ENCODE measurements at regions not wholly inside any gene's neighbourhood (a gene's known extent, or its start where the extent isn't known, plus 50 kb on each side); places are given as distances from the start of the nearest gene placed in this dataset.
"Not testable (repeated sequence)": the region's sequence is repeated elsewhere in the genome, so short reads cannot be mapped to it uniquely, and the experiment has no call there.

- no peak for DNase-seq (ENCODE audit: low spot score)
Observed at GRCh38 chr4:116665716-116666115, 419.7 kb downstream of the TRAM1L1 start.

DNA sequence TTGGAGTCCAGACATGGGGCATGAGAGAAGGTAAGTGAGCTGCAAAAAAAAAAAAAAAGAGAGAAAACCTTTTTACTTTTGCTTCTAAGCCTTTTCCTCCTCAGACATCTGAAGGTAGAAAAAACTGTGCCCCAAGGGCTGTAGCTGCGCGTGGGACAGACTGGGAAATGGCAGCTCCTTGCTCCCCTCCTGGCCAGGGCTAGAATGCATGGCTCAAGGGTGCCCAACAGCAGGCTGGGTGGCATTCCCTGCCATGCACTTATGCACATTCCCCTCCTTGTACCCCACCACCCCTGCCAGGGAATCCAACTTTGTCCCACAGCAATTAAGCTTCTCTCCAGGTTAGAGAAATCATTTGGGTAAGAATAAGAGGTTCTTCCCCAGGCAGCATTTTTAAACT, 421.2 kb downstream of the TRAM1L1 start:
- no peak for DNase-seq (ENCODE audit: low spot score)

DNA sequence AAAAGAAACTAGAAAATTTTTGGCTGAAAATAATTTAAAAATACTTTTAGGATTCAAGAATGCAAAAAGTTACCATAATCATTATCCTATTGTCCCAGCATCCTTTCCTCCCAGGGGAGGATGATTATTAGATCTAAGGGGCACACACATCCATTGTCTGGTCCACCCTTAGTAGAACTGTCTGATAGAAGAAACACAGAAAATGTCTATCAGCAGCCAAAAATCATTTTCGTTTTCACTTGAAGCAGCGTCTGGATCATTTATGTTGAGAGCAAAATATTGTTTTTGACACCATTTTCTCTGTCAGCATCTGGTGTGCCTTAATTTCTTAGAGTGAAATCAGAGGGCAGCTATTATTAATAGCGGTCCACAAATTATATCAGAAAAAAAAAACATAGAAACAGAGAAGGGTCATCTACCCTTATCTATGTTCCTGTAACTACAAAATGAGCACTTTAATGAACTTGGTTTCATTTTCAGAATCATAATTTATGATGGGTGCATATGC, 446.3 kb downstream of the TRAM1L1 start:
- no peak for DNase-seq (ENCODE audit: low spot score)

- no peak for DNase-seq (ENCODE audit: low spot score)
Observed at GRCh38 chr4:116638592-116638991, 446.8 kb downstream of the TRAM1L1 start.

DNA sequence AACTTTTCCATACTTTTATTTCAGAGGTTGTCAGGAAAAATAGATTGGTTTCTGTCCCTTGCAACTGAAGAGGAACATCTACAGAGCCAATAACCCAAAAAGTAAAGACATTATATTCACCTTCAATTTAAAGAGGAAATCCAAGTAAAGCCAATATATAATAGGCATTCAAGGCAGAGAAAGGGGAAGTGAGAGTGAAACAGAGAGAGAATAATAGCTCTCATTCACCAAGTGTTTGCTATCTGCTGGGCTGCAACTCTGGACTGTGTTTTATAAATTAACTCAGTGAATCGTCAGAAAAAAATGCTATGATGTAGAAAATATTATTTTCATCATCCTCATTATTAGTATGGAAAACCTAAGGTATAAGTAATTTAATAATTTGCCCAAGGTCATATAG, 448.5 kb downstream of the TRAM1L1 start:
- DNase-seq (ENCODE audit: low spot score) = no peak

DNA sequence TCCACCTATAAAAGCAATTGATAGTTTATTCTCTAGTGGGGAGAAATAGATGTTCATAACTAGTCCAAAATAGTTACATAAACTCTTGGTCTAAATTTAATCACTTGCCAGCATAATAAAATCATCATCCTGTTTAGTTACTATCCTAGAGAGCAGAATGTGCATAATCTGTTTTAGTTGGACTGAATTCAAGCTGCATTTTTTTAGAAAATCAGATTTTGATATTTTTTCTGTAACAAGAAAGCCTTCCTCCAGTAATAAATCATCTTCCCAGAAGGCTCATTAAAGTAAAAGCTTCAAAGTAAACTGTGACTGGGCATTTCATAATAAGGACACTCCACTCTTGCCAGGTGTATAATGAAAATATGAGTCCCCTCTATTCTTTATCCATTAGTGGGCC, 453.1 kb downstream of the TRAM1L1 start:
- DNase-seq (ENCODE audit: low spot score) = no peak

DNA sequence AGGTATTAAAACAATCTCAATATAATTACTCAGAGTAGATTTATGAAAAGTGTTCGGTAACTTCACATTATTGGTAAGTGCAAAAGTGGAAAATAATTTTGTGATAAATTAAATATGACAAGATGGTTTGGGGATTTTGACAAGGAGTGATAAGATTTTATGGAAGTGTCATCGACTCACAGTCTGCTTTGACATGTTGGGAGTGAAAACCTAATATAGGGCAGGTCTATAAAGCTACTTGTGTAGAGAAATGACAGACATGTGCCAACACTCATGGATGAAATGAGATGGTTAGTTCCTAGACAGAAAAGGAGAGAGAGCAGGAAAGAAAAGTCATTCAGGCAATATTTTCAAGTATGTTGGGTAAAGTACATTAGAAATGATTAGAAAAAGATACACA, 456.8 kb downstream of the TRAM1L1 start:
- DNase-seq (ENCODE audit: low spot score) = no peak

GRCh38 chr4:116627545-116627944, 457.8 kb downstream of the TRAM1L1 start:
- no peak for DNase-seq (ENCODE audit: low spot score)

GRCh38 chr4:116619508-116619907, 465.9 kb downstream of the TRAM1L1 start:
- not testable (repeated sequence) for DNase-seq (ENCODE audit: low spot score)

DNA sequence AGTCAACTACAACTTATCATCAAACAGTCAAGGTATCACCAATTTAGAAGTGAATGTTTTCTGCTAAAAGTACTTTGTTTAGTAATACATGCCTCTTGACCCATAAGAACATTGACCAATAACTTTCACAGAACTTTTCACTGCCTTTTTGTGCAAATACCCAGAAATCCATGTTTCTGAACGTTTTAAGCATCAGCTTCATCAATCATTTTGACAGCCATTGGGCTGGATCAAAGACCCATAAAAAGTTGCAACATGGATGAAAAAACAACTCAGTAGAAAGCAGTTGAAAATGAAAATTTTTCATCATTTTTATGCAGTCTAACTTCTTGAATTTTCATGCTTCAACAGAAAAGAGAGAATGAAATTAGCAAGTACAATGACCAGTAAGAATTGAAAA, 466.7 kb downstream of the TRAM1L1 start:
- DNase-seq (ENCODE audit: low spot score) = no peak

GRCh38 chr4:116603096-116603495, 482.3 kb downstream of the TRAM1L1 start:
- DNase-seq (ENCODE audit: low spot score) = no peak

GRCh38 chr4:116599859-116600258, 485.5 kb downstream of the TRAM1L1 start:
- DNase-seq (ENCODE audit: low spot score) = no peak

- no peak for DNase-seq (ENCODE audit: low spot score)
Observed at GRCh38 chr4:116598980-116599789, 486.2 kb downstream of the TRAM1L1 start.

- no peak for DNase-seq (ENCODE audit: low spot score)
Observed at GRCh38 chr4:116598155-116598979, 487.0 kb downstream of the TRAM1L1 start.

DNA sequence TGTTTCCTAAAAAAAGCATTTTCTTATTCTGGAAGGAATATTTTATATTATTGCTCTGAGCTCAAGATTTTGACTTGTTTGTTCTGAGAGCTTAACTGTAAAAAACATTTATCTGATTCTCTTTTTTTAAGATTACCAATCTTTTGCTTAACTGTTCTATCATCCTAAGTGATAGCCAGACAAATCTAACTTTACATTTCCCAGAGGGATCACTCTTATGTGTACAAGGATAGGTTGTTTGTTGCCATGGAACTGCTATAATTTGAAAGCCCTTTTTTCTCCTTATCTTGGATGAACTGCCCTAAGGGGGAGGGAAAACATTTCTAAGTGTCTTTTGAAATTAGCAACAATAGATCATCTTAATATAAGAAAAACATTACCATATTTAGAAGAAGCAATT, 494.7 kb downstream of the TRAM1L1 start:
- no peak for DNase-seq (ENCODE audit: low spot score)

GRCh38 chr4:116588783-116589182, 496.6 kb downstream of the TRAM1L1 start:
- DNase-seq (ENCODE audit: low spot score) = no peak

DNA sequence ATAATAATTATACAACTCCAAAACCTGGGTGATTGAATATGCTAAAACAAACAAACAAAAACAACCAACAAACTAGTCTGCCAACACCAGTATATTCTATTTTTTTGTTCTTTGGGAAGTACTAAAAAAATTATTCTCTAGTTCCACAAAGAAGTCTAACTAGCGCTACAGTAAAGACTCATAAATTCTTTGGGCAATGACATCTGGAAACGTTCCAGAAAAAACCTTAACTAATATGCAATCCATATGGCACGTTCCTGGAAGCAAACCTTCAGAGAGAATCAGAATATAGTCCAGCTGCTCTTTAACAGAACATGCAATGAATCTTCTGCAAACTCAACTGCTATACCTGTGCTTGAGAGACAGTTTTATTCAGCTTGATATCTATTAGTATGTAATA, 500.1 kb downstream of the TRAM1L1 start:
- DNase-seq (ENCODE audit: low spot score) = no peak

- DNase-seq (ENCODE audit: low spot score) = no peak
Observed at GRCh38 chr4:116577321-116577720, 508.1 kb downstream of the TRAM1L1 start.

- no peak for DNase-seq (ENCODE audit: low spot score)
Observed at GRCh38 chr4:116573540-116573939, 511.8 kb downstream of the TRAM1L1 start.

DNA sequence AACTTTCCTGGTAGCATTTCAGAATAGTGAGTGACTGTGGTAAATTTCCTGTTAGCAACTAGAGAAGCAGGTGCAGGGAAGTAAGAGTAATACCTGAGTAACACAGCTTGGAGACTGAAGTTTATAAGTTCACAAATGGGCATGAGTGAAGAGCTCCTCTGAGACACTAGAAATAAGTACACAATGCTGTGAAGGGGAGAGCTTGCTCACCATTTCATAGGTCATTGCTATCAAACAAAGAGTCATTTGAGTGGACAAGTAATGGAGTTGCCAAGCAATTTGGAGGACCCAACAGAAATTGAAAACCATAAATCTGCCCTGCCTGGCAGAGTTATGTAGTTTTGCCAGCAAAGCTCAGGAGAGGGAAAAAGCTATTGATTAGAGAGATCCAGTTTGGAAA, 523.6 kb downstream of the TRAM1L1 start:
- DNase-seq (ENCODE audit: low spot score) = no peak

GRCh38 chr4:116551806-116552205, 533.6 kb downstream of the TRAM1L1 start:
- no peak for DNase-seq (ENCODE audit: low spot score)

DNA sequence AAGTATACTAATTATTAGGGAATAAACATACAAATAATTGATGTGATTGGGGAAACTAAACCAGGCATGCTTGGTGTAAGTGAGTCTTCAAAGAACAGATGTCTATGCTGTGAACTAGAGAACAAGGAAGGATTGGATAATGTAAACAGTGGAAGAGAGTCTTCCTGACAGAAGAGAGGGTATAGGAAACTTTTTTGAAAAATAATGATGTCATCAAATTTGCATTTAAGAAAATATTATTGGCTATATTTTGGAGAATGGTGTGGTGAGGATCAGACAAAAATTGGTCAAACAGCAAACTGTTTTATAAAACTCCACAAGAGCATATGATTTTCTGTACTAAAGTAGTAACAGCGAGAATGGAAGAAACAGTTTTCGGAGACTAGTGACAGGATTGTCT, 537.7 kb downstream of the TRAM1L1 start:
- DNase-seq (ENCODE audit: low spot score) = no peak

- DNase-seq (ENCODE audit: low spot score) = no peak
Observed at GRCh38 chr4:116546759-116547158, 538.6 kb downstream of the TRAM1L1 start.

Measured in GM03348 (cell line).